ENCODE measurements at regions not wholly inside any gene's neighbourhood (a gene's known extent, or its start where the extent isn't known, plus 50 kb on each side); places are given as distances from the start of the nearest gene placed in this dataset.

- TF ChIP-seq YY1 (IDR thresholded peaks at IDR 0.05; ENCODE audit: insufficient read depth, insufficient read length) (no peak), ZNF274 (IDR thresholded peaks at IDR 0.05; ENCODE audit: low read depth, low read length) (no peak), SUZ12 (IDR thresholded peaks at IDR 0.05; ENCODE audit: extremely low read depth, insufficient read depth, insufficient read length) (no peak)
These were observed 61.9 kb upstream of the FOXC1 start for GRCh38 chr6:1547785-1548184.
